ENCODE measurements at regions not wholly inside any gene's neighbourhood (a gene's known extent, or its start where the extent isn't known, plus 50 kb on each side); places are given as distances from the start of the nearest gene placed in this dataset.
"Not testable (repeated sequence)": the region's sequence is repeated elsewhere in the genome, so short reads cannot be mapped to it uniquely, and the experiment has no call there.

- in situ Hi-C loops (cut with MboI; ENCODE audit: low sequenced_read_pairs) = no loop called here
Observed at GRCh38 chr12:75944097-75944904, 87.3 kb downstream of the PHLDA1 start.

GRCh38 chr12:75943730-75944096 lies 87.9 kb downstream of the PHLDA1 start:
- in situ Hi-C loops (cut with MboI; ENCODE audit: low sequenced_read_pairs) = no loop called here

GRCh38 chr12:75941661-75942060 lies 89.9 kb downstream of the PHLDA1 start:
- in situ Hi-C loops (cut with MboI; ENCODE audit: low sequenced_read_pairs) = not testable (repeated sequence)

- in situ Hi-C loops (cut with MboI; ENCODE audit: low sequenced_read_pairs) = no loop called here
Observed at GRCh38 chr12:75939016-75939642, 92.4 kb downstream of the PHLDA1 start.

- in situ Hi-C loops (cut with MboI; ENCODE audit: low sequenced_read_pairs) = no loop called here
Observed at GRCh38 chr12:75938189-75938588, 93.4 kb downstream of the PHLDA1 start.

GRCh38 chr12:75937486-75937885 lies 94.1 kb downstream of the PHLDA1 start:
- in situ Hi-C loops (cut with MboI; ENCODE audit: low sequenced_read_pairs) = no loop called here

- in situ Hi-C loops (cut with MboI; ENCODE audit: low sequenced_read_pairs) = no loop called here
Observed at GRCh38 chr12:75936515-75937440, 94.8 kb downstream of the PHLDA1 start.

- in situ Hi-C loops (cut with MboI; ENCODE audit: low sequenced_read_pairs) = no loop called here
Observed at GRCh38 chr12:75935539-75936242, 95.9 kb downstream of the PHLDA1 start.

- in situ Hi-C loops (cut with MboI; ENCODE audit: low sequenced_read_pairs) = no loop called here
Observed at GRCh38 chr12:75933101-75933500, 98.5 kb downstream of the PHLDA1 start.

GRCh38 chr12:75932241-75932640 lies 99.3 kb downstream of the PHLDA1 start:
- in situ Hi-C loops (cut with MboI; ENCODE audit: low sequenced_read_pairs) = no loop called here

- in situ Hi-C loops (cut with MboI; ENCODE audit: low sequenced_read_pairs) = no loop called here
Observed at GRCh38 chr12:75923964-75924666, 107.5 kb downstream of the PHLDA1 start.

GRCh38 chr12:75922944-75923642 lies 108.5 kb downstream of the PHLDA1 start:
- in situ Hi-C loops (cut with MboI; ENCODE audit: low sequenced_read_pairs) = no loop called here

- in situ Hi-C loops (cut with MboI; ENCODE audit: low sequenced_read_pairs) = no loop called here
Observed at GRCh38 chr12:75921622-75922289, 109.8 kb downstream of the PHLDA1 start.

GRCh38 chr12:75917715-75918114 lies 113.9 kb downstream of the PHLDA1 start:
- in situ Hi-C loops (cut with MboI; ENCODE audit: low sequenced_read_pairs) = no loop called here

GRCh38 chr12:75917083-75917482 lies 114.5 kb downstream of the PHLDA1 start:
- in situ Hi-C loops (cut with MboI; ENCODE audit: low sequenced_read_pairs) = no loop called here

- in situ Hi-C loops (cut with MboI; ENCODE audit: low sequenced_read_pairs) = no loop called here
Observed at GRCh38 chr12:75913502-75914351, 117.8 kb downstream of the PHLDA1 start.

GRCh38 chr12:75909714-75910656 lies 121.6 kb downstream of the PHLDA1 start:
- in situ Hi-C loops (cut with MboI; ENCODE audit: low sequenced_read_pairs) = no loop called here
